SK-N-SH treated with all-trans-retinoic acid at 6 μM for 48 hours (cell line): ENCODE measurements at regions not wholly inside any gene's neighbourhood (a gene's known extent, or its start where the extent isn't known, plus 50 kb on each side); places are given as distances from the start of the nearest gene placed in this dataset.
"Not testable (repeated sequence)": the region's sequence is repeated elsewhere in the genome, so short reads cannot be mapped to it uniquely, and the experiment has no call there.

ENCODE experiments used
- ATAC-seq: fragments of 200-7000 bp; cut with Tn5 transposase; 3 replicates; pipeline ENCODE4 v1.9.1; 2020; ENCODE audit warnings: mild to moderate bottlenecking, moderate library complexity
- ARNTL ChIP-seq: fragments of 450-650 bp; formaldehyde crosslinking; IDR thresholded peaks from 2 replicates; pipeline ENCODE4 v1.5.0; 2020; ENCODE audit warnings: low read depth, mild to moderate bottlenecking, moderate library complexity, borderline replicate concordance
- BACH2 ChIP-seq: fragments of 250-450 bp; sonication (Bioruptor Pico); IDR thresholded peaks from 2 replicates; pipeline ENCODE4 v1.9.0; 2021; ENCODE audit warnings: mild to moderate bottlenecking, borderline replicate concordance
- CREB5 ChIP-seq: fragments of 250-450 bp; sonication (Bioruptor Pico); IDR thresholded peaks from 2 replicates; pipeline ENCODE4 v1.5.1; 2020; ENCODE audit warnings: low read depth, mild to moderate bottlenecking, moderate library complexity
- CSDC2 ChIP-seq: fragments of 250-450 bp; sonication (Bioruptor Pico); IDR thresholded peaks from 2 replicates; pipeline ENCODE4 v1.5.0; 2020; ENCODE audit warnings: mild to moderate bottlenecking, moderate library complexity
- CSRNP3 ChIP-seq: fragments of 250-450 bp; sonication (Bioruptor Pico); IDR thresholded peaks from 2 replicates; pipeline ENCODE4 v1.5.1; 2021; ENCODE audit warnings: mild to moderate bottlenecking, moderate library complexity
- ESRRG ChIP-seq: fragments of 250-450 bp; sonication (Bioruptor Pico); IDR thresholded peaks from 2 replicates; pipeline ENCODE4 v1.6.1; 2021; ENCODE audit warnings: mild to moderate bottlenecking
- GLIS3 ChIP-seq: fragments of 250-450 bp; sonication (Bioruptor Pico); IDR thresholded peaks from 2 replicates; pipeline ENCODE4 v1.5.0; 2020; ENCODE audit warnings: mild to moderate bottlenecking, moderate library complexity
- ISL1 ChIP-seq: fragments of 250-450 bp; sonication (Bioruptor Pico); IDR thresholded peaks from 2 replicates; pipeline ENCODE4 v2.1.2; 2022; ENCODE audit warnings: mild to moderate bottlenecking, moderate library complexity
- OSR1 ChIP-seq: fragments of 250-450 bp; sonication (Bioruptor Pico); IDR thresholded peaks from 2 replicates; pipeline ENCODE4 v1.8.0; 2022; ENCODE audit warnings: moderate library complexity, mild to moderate bottlenecking, inconsistent platforms
- RARB ChIP-seq: fragments of 250-450 bp; sonication (Bioruptor Pico); IDR thresholded peaks from 2 replicates; pipeline ENCODE4 v1.8.0; 2021; ENCODE audit warnings: mild to moderate bottlenecking, moderate library complexity
- SNAI2 ChIP-seq: fragments of 250-450 bp; sonication (Bioruptor Pico); IDR thresholded peaks from 2 replicates; pipeline ENCODE4 v1.5.0; 2020; ENCODE audit warnings: mild to moderate bottlenecking, moderate library complexity
- TCF4 ChIP-seq: fragments of 250-450 bp; sonication (Bioruptor Pico); IDR thresholded peaks from 2 replicates; pipeline ENCODE4 v1.8.0; 2021; ENCODE audit warnings: mild to moderate bottlenecking, moderate library complexity, borderline replicate concordance
- TOX ChIP-seq: fragments of 250-450 bp; sonication (Bioruptor Pico); IDR thresholded peaks from 2 replicates; pipeline ENCODE4 v1.8.0; 2021; ENCODE audit warnings: mild to moderate bottlenecking, moderate library complexity, borderline replicate concordance
- ZFP3 ChIP-seq: fragments of 250-450 bp; sonication (Bioruptor Pico); IDR thresholded peaks from 2 replicates; pipeline ENCODE4 v1.5.0; 2020; ENCODE audit warnings: mild to moderate bottlenecking, moderate library complexity
- ZFP30 ChIP-seq: fragments of 450-650 bp; formaldehyde crosslinking; IDR thresholded peaks from 2 replicates; pipeline ENCODE4 v1.5.0; 2022; ENCODE audit warnings: mild to moderate bottlenecking, moderate library complexity
- ZNF565 ChIP-seq: fragments of 450-650 bp; formaldehyde crosslinking; conservative IDR thresholded peaks from 2 replicates; pipeline ENCODE4 v1.5.0; 2020; ENCODE audit warnings: low read depth, mild to moderate bottlenecking, moderate library complexity
- ZNF8 ChIP-seq: fragments of 450-650 bp; formaldehyde crosslinking; IDR thresholded peaks from 2 replicates; pipeline ENCODE4 v1.5.0; 2020; ENCODE audit warnings: mild to moderate bottlenecking, moderate library complexity
- TF ChIP-seq, protein P1 (sequence below): fragments of 250-450 bp; sonication (Bioruptor Pico); IDR thresholded peaks from 2 replicates; pipeline ENCODE4 v1.8.0; 2020; ENCODE audit warnings: mild to moderate bottlenecking, moderate library complexity, borderline replicate concordance
- TF ChIP-seq, protein P2 (sequence below): fragments of 250-450 bp; sonication (Bioruptor Pico); IDR thresholded peaks from 2 replicates; pipeline ENCODE4 v1.5.0; 2020; ENCODE audit warnings: mild to moderate bottlenecking, moderate library complexity

- TF ChIP-seq CSDC2 (CRISPR knock-in tag) (no peak), TOX (CRISPR knock-in tag) (no peak), CREB5 (CRISPR knock-in tag) (no peak), SNAI2 (no peak), ZFP30 (CRISPR knock-in tag) (no peak), GLIS3 (CRISPR knock-in tag) (no peak), ISL1 (CRISPR knock-in tag) (no peak)
- TF ChIP-seq, protein P1, sequence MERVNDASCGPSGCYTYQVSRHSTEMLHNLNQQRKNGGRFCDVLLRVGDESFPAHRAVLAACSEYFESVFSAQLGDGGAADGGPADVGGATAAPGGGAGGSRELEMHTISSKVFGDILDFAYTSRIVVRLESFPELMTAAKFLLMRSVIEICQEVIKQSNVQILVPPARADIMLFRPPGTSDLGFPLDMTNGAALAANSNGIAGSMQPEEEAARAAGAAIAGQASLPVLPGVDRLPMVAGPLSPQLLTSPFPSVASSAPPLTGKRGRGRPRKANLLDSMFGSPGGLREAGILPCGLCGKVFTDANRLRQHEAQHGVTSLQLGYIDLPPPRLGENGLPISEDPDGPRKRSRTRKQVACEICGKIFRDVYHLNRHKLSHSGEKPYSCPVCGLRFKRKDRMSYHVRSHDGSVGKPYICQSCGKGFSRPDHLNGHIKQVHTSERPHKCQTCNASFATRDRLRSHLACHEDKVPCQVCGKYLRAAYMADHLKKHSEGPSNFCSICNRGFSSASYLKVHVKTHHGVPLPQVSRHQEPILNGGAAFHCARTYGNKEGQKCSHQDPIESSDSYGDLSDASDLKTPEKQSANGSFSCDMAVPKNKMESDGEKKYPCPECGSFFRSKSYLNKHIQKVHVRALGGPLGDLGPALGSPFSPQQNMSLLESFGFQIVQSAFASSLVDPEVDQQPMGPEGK: no peak
- no peak for ATAC-seq
Observed at GRCh38 chr13:85551012-85551411, 248.2 kb downstream of the SLITRK6 start.

GRCh38 chr13:85549819-85550218, 249.4 kb downstream of the SLITRK6 start:
- TF ChIP-seq BACH2 (CRISPR knock-in tag) (no peak), CSRNP3 (CRISPR knock-in tag) (no peak)
- ATAC-seq: no peak

DNA sequence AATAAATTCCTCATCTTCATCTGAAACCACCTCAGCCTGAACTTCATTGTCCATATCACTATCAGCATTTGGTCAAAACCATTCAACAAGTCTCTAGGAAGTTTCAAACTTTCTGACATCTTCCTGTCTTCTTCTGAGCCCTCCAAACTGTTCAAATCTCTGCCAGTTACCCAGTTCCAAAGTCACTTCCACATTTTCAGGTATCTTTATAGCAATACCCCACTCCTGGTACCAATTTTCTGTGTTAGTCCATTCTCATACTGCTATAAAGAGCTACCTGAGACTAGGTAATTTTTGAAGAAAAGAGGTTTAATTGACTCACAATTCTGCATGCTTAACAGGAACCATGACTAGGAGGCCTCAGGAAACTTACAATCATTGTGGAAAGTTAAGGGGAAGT, 250.4 kb downstream of the SLITRK6 start:
- ATAC-seq: not testable (repeated sequence)

DNA sequence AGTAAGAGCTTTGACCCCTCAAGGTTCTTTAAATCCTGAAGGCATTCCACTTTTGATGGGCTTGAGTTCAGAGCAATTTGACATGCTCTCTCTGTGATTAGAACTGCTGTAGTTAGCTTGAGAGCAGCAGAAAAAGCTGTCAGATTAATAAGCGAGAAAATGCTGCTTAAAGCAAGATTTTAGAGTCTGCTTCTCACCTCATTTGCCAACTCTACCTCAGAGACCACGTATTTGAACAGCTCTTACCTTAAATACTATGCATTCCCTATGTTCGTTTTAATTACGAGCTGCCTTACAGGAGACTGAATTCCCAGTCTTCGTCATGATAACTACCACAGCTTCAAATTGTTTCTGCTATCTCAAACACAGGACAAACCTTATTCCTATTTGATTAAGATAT, 253.4 kb downstream of the SLITRK6 start:
- no peak for ATAC-seq
- no peak for TF ChIP-seq OSR1
- no peak for TF ChIP-seq TOX (CRISPR knock-in tag)
- TF ChIP-seq, all 23 proteins: peak for 0

GRCh38 chr13:85544756-85545155, 254.5 kb downstream of the SLITRK6 start:
- TF ChIP-seq ZFP30 (CRISPR knock-in tag) (no peak), CREB5 (CRISPR knock-in tag) (no peak), RARB (CRISPR knock-in tag) (no peak), BACH2 (CRISPR knock-in tag) (no peak), ZFP3 (CRISPR knock-in tag) (no peak), GLIS3 (CRISPR knock-in tag) (no peak), SNAI2 (no peak), ARNTL (CRISPR knock-in tag) (no peak), CSRNP3 (CRISPR knock-in tag) (no peak), ZNF8 (CRISPR knock-in tag) (no peak), ESRRG (CRISPR knock-in tag) (no peak), ZNF565 (CRISPR knock-in tag) (no peak), OSR1 (no peak), TCF4 (CRISPR knock-in tag) (no peak), CSDC2 (CRISPR knock-in tag) (no peak), ISL1 (CRISPR knock-in tag) (no peak)
- TF ChIP-seq, protein P2, sequence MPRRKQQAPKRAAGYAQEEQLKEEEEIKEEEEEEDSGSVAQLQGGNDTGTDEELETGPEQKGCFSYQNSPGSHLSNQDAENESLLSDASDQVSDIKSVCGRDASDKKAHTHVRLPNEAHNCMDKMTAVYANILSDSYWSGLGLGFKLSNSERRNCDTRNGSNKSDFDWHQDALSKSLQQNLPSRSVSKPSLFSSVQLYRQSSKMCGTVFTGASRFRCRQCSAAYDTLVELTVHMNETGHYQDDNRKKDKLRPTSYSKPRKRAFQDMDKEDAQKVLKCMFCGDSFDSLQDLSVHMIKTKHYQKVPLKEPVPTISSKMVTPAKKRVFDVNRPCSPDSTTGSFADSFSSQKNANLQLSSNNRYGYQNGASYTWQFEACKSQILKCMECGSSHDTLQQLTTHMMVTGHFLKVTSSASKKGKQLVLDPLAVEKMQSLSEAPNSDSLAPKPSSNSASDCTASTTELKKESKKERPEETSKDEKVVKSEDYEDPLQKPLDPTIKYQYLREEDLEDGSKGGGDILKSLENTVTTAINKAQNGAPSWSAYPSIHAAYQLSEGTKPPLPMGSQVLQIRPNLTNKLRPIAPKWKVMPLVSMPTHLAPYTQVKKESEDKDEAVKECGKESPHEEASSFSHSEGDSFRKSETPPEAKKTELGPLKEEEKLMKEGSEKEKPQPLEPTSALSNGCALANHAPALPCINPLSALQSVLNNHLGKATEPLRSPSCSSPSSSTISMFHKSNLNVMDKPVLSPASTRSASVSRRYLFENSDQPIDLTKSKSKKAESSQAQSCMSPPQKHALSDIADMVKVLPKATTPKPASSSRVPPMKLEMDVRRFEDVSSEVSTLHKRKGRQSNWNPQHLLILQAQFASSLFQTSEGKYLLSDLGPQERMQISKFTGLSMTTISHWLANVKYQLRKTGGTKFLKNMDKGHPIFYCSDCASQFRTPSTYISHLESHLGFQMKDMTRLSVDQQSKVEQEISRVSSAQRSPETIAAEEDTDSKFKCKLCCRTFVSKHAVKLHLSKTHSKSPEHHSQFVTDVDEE (CRISPR knock-in tag): no peak
- TF ChIP-seq, protein P1: no peak
- no peak for ATAC-seq
